HG03103 (cell line): ENCODE measurements at regions not wholly inside any gene's neighbourhood (a gene's known extent, or its start where the extent isn't known, plus 50 kb on each side); places are given as distances from the start of the nearest gene placed in this dataset.
"Not testable (repeated sequence)": the region's sequence is repeated elsewhere in the genome, so short reads cannot be mapped to it uniquely, and the experiment has no call there.

Experiments used
- ATAC-seq: cut with Tn5 transposase; IDR thresholded peaks from one replicate; pipeline ENCODE4 v1.9.1; 2021; ENCODE audit warnings: low read depth; ENCODE audit not compliant: unreplicated experiment

GRCh38 chr10:85067955-85068354 lies 739.6 kb downstream of the CCSER2 start:
- ATAC-seq: no peak

- no peak for ATAC-seq
These were observed 752.5 kb downstream of the CCSER2 start for GRCh38 chr10:85080934-85081333.

DNA sequence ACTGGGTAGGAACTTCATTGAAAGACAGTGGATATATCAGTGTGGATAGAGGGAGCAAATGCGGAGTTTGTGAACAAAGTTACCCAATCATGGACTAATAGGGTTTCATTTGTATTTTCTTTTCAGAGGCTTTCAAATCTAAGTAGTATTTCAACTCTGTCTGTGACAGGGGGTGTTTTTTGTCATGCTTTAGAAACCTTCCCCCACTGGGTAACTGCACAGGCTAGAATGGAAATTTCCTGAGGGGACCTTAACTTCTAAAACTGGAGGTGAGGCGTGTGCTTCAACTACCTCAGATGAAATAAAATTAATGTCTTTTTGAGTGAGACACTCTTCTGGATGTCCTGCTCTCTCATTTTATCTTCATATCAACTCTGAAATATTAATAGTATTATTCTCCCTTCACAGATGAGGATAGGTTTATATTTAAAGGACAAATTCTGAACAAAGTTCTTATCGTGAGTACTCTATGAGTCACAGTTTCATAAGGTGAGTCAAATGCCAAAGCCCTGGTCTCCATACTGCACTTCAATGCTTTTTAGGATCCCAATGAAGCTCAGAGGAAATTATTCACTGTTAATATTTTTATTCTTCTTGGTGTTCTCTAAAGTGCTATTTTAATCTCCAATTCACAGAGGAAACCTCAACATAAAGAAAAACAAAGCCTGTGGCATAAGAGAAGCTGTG lies 770.6 kb downstream of the CCSER2 start:
- ATAC-seq: no peak

DNA sequence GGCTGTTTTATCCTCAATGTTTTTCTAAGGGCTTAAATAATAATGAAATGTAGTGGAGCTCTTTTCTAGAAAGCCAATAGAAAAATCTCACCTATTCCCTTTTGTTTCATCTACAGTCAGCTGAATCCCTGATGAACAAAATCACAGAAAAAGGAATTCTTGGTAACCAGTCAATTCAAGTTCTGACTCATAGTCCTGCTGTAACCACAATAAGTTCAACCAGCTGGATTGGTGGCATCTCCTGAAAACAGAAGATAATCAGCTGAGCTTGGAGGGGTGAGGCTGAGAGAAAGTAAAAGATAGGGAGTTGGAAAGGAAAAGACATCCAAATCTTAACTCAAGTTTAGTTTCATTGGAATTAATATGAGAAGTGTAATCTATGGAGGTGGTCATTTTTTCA lies 772.1 kb downstream of the CCSER2 start:
- no peak for ATAC-seq

- ATAC-seq: no peak
These were observed 777.3 kb downstream of the CCSER2 start for GRCh38 chr10:85105614-85106255.

DNA sequence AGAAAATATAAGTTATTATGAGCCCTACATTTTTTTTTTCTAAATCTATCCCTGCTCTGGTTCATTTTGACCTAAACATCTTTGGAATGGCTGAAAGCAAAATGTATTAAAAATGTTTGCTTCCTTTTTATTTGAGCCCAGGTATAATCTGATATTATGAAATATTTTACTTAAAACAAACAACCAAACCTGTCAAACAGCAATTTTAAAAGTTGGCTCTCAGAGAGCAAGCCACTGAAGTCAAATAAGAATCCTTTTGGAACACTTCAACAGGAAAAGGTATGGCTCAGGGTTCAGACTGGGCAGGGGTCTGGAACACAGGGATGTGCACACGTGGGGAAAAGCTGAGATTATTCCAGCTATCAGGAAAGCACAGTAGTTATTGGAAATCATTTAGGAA lies 782.9 kb downstream of the CCSER2 start:
- ATAC-seq: no peak

- ATAC-seq: no peak
These were observed 796.2 kb downstream of the CCSER2 start for GRCh38 chr10:85124603-85125051.

- ATAC-seq: no peak
These were observed 808.9 kb downstream of the CCSER2 start for GRCh38 chr10:85137253-85137652.

- no peak for ATAC-seq
These were observed 809.7 kb downstream of the CCSER2 start for GRCh38 chr10:85138046-85138445.

- ATAC-seq: no peak
These were observed 810.7 kb downstream of the CCSER2 start for GRCh38 chr10:85139124-85139523.

- not testable (repeated sequence) for ATAC-seq
These were observed 813.1 kb downstream of the CCSER2 start for GRCh38 chr10:85141520-85141919.

- ATAC-seq: no peak
These were observed 817.6 kb downstream of the CCSER2 start for GRCh38 chr10:85145966-85146365.

- ATAC-seq: no peak
These were observed 819.2 kb downstream of the CCSER2 start for GRCh38 chr10:85147346-85148250.

GRCh38 chr10:85148693-85149640 lies 820.6 kb downstream of the CCSER2 start:
- no peak for ATAC-seq

DNA sequence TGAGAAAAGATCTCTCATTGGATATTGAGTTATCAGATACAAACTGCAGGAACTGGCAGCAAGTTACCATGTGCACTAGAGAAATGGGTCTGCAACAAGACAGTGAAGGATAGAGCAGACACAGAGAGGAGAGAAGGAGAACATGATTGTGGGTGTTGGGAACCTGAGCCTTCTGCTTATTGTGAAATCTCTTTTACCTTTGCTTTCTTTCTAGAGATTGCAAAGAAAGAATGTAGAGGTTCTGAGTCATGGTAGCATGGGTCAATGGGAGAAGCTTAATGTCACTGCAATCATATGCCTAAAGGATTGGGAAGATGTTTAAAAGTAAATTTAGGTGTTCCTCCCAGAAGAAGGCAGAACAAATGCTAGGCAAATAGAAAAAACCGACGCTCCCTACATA lies 821.4 kb downstream of the CCSER2 start:
- ATAC-seq: no peak

DNA sequence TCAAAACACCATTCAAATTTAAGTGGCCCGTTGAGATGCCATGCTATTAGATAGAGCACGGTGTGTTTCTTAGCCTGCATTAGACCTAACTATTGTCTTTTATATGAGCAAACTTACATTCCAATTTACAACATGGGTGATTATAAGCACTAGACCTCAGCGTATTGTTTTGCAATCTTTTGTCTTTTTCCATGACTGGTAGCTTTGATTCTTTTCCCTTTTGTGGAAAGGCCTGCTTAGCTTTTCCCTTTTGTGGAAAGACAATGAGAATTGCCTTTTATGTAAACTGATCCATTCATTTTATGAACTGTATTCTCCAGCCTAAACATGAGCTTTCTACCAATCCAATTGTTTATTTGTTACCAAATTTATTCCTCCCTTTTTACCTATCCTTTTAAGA lies 823.1 kb downstream of the CCSER2 start:
- ATAC-seq: no peak

DNA sequence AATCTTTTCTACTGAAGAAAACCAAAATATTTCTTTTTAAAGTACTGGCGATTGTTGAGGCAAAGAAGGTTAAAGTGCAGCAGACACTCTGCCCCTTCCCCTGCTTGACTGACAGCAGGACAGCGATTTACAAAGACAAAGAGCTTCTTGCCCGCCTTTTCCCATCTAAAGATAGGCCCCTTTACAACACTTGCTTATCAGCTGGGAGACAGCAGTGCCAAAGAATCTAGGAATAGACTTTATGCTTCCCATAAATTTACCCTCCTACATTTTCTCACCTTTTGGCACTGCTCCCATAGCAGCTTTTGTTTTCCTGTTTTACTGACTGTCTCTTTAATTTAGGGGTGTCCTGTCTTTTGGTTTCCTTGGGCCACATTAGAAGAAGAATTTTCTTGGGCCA lies 824.1 kb downstream of the CCSER2 start:
- ATAC-seq: no peak

DNA sequence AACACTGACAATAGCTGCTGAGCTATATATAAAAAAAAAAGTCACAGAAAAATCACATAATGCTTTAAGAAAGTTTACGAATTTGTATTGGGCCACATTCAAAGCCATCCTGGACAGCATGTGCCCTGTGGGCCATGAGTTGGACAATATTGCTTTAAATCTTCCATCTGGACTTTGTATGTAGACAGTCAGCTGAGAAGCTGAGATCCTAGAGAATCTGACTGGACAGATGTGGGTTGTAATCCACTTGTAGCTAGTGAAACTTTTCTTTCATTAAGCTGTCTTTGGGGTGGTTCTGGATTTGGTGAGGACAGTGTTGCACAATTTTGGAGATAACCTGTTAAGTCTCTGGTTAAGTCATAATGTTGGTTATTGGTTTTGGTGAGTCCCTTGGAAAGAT lies 824.5 kb downstream of the CCSER2 start:
- no peak for ATAC-seq

GRCh38 chr10:85157206-85157605 lies 828.8 kb downstream of the CCSER2 start:
- ATAC-seq: no peak

GRCh38 chr10:85168243-85168642 lies 839.9 kb downstream of the CCSER2 start:
- ATAC-seq: no peak
